DOHH2 (cell line): ENCODE measurements at regions not wholly inside any gene's neighbourhood (a gene's known extent, or its start where the extent isn't known, plus 50 kb on each side); places are given as distances from the start of the nearest gene placed in this dataset.

Experiments used
- H3F3A ChIP-seq: fragments of 200-600 bp; sonication (generic), shearing (Covaris generic); 2 replicates; pipeline ENCODE4 v1.6.0; 2016; ENCODE audit warnings: antibody characterized with exemption, mild to moderate bottlenecking; ENCODE audit not compliant: control insufficient read depth, insufficient read depth
- H3K27ac ChIP-seq: fragments of 200-600 bp; sonication (generic); 2 replicates; pipeline ENCODE4 v1.5.1; 2014; ENCODE audit warnings: low read depth, mild to moderate bottlenecking, low read length, moderate library complexity
- H3K27me3 ChIP-seq: fragments of 200-600 bp; sonication (generic); 2 replicates; pipeline ENCODE4 v1.6.1; 2014; ENCODE audit warnings: mild to moderate bottlenecking, low read length, mixed read lengths; ENCODE audit not compliant: control insufficient read depth
- H3K36me3 ChIP-seq: fragments of 200-600 bp; sonication (generic); 2 replicates; pipeline ENCODE4 v1.6.1; 2014; ENCODE audit warnings: mild to moderate bottlenecking, low read length, moderate library complexity, mixed read lengths; ENCODE audit not compliant: control insufficient read depth
- H3K4me1 ChIP-seq: fragments of 200-600 bp; sonication (generic); 2 replicates; pipeline ENCODE4 v1.6.1; 2014; ENCODE audit warnings: mild to moderate bottlenecking, low read length, mixed read lengths; ENCODE audit not compliant: control insufficient read depth
- H3K4me2 ChIP-seq: fragments of 200-600 bp; sonication (generic); 2 replicates; pipeline ENCODE4 v1.6.0; 2014; ENCODE audit warnings: mild to moderate bottlenecking, low read length, moderate library complexity
- H3K4me3 ChIP-seq: fragments of 200-600 bp; sonication (generic); 2 replicates; pipeline ENCODE4 v1.5.1; 2014; ENCODE audit warnings: mild to moderate bottlenecking, low read length, mixed read lengths
- H3K79me2 ChIP-seq: fragments of 200-600 bp; sonication (generic); 2 replicates; pipeline ENCODE4 v1.6.1; 2014; ENCODE audit warnings: mild to moderate bottlenecking, low read length, mixed read lengths; ENCODE audit not compliant: control insufficient read depth
- H3K9me2 ChIP-seq: fragments of 200-600 bp; sonication (generic); replicated peaks from 2 replicates; pipeline ENCODE4 v1.6.1; 2014; ENCODE audit warnings: mild to moderate bottlenecking, low read length, mixed read lengths; ENCODE audit not compliant: control insufficient read depth
- H3K9me3 ChIP-seq: fragments of 200-600 bp; sonication (generic); 2 replicates; pipeline ENCODE4 v1.6.1; 2014; ENCODE audit warnings: antibody characterized with exemption, low read length, mixed read lengths; ENCODE audit not compliant: control insufficient read depth, insufficient read depth
- H4K20me1 ChIP-seq: fragments of 200-600 bp; sonication (generic); 2 replicates; pipeline ENCODE4 v1.6.0; 2014; ENCODE audit warnings: low read depth, mild to moderate bottlenecking, antibody characterized with exemption, low read length, moderate library complexity; ENCODE audit not compliant: control insufficient read depth, insufficient read depth
- EZH2phosphoT487 ChIP-seq: fragments of 200-600 bp; sonication (generic); IDR thresholded peaks from 2 replicates; pipeline ENCODE4 v1.6.1; 2017; ENCODE audit warnings: borderline replicate concordance, mild to moderate bottlenecking, antibody characterized with exemption, low read length, moderate library complexity, mixed read lengths
- TF ChIP-seq, protein P1 (sequence below): fragments of 200-600 bp; sonication (generic); IDR thresholded peaks from one replicate; pipeline ENCODE4 v1.5.1; 2014; ENCODE audit warnings: antibody characterized with exemption, mild to moderate bottlenecking, low read depth, low read length; ENCODE audit not compliant: poor library complexity, severe bottlenecking

DNA sequence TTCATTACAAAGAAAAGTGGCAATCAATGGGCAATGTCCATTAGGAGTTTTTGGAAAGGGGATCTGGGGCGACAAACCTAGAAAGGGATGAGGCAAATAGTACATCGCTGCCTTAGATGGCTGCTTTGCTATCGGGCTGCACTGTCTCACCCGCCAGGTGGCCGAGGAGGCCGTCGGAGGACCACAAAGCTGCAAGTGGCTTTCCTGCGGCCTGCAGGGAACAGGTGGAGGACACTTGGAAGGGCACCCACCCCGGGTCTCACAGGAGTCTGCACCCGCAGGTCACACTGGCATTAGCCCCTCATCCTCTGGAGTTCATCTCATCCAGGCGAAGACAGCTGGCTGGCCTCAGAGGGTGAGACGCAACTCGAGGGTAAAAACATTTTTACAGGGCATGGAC, 1392.5 kb downstream of the AACS start:
- Histone ChIP-seq H3K27ac (no peak overlapping the region), H3K9me2 (no peaks in the 10 kb centered on the region), H3K9me3 (no peaks in the 10 kb centered on the region), H4K20me1 (no peaks in the 10 kb centered on the region), H3K79me2 (no peaks in the 10 kb centered on the region), H3F3A (no peaks in the 10 kb centered on the region), H3K4me1 (no peaks in the 10 kb centered on the region), H3K36me3 (no peaks in the 10 kb centered on the region), H3K4me3 (no peak overlapping the region), H3K4me2 (no peak overlapping the region), H3K27me3 (no peaks in the 10 kb centered on the region)
- TF ChIP-seq EZH2phosphoT487: no peak
- TF ChIP-seq, protein P1, sequence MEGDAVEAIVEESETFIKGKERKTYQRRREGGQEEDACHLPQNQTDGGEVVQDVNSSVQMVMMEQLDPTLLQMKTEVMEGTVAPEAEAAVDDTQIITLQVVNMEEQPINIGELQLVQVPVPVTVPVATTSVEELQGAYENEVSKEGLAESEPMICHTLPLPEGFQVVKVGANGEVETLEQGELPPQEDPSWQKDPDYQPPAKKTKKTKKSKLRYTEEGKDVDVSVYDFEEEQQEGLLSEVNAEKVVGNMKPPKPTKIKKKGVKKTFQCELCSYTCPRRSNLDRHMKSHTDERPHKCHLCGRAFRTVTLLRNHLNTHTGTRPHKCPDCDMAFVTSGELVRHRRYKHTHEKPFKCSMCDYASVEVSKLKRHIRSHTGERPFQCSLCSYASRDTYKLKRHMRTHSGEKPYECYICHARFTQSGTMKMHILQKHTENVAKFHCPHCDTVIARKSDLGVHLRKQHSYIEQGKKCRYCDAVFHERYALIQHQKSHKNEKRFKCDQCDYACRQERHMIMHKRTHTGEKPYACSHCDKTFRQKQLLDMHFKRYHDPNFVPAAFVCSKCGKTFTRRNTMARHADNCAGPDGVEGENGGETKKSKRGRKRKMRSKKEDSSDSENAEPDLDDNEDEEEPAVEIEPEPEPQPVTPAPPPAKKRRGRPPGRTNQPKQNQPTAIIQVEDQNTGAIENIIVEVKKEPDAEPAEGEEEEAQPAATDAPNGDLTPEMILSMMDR: no peak

DNA sequence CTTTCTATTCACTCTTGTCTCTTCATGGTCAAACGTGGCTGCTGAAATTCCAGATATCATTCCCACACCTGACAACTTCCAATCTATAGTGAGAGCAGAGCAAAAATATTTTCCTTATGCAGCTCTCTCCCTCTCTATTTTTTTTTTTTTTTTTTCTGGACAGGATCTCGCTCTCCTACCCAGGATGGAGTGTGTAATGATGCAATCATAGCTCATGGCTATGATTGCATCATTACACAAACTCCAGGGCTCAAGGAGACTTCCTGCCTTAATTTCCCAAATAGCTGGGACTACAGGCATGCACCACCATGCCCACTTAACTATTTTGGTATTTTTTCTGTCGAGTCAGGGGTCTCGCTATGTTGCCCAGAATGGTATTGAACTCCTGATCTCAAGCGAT, 1398.9 kb downstream of the AACS start:
- Histone ChIP-seq H3F3A (no peaks in the 10 kb centered on the region), H3K9me3 (no peaks in the 10 kb centered on the region), H3K4me3 (no peak overlapping the region), H3K4me1 (no peaks in the 10 kb centered on the region), H4K20me1 (no peaks in the 10 kb centered on the region), H3K9me2 (no peaks in the 10 kb centered on the region), H3K4me2 (no peak overlapping the region), H3K27me3 (no peaks in the 10 kb centered on the region), H3K79me2 (no peaks in the 10 kb centered on the region), H3K27ac (no peak overlapping the region), H3K36me3 (no peaks in the 10 kb centered on the region)
- no peak for TF ChIP-seq EZH2phosphoT487
- TF ChIP-seq, protein P1: no peak

DNA sequence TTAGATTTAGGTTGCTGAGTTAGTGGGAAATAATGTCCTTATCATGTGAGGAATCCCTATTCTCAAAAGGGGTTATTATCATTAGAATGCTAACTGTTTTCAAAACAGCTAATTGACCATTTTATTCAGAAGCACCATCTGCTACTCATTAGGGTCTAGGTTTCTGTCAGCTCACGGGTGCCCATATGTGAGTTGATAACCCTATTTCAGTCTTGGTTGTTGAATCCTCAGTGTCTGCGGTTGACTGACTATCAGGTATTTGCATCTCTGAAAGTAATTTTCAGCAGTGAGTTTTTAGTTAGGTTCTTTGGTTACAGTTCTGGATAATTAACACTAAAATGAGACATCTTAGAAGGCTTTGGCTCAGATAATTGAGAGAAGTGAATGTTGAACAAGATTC, 1404.0 kb downstream of the AACS start:
- TF ChIP-seq, protein P1: no peak
- TF ChIP-seq EZH2phosphoT487: no peak
- Histone ChIP-seq H3K27ac (no peak overlapping the region), H3K79me2 (no peaks in the 10 kb centered on the region), H3K27me3 (no peaks in the 10 kb centered on the region), H3K4me1 (no peaks in the 10 kb centered on the region), H3K4me2 (no peak overlapping the region), H3K4me3 (no peak overlapping the region), H3K9me2 (no peaks in the 10 kb centered on the region), H3K36me3 (no peaks in the 10 kb centered on the region), H3F3A (no peaks in the 10 kb centered on the region), H4K20me1 (no peaks in the 10 kb centered on the region), H3K9me3 (peaks cover 3% of the 10 kb centered on the region; the same call in 1 of the 2 replicates)

DNA sequence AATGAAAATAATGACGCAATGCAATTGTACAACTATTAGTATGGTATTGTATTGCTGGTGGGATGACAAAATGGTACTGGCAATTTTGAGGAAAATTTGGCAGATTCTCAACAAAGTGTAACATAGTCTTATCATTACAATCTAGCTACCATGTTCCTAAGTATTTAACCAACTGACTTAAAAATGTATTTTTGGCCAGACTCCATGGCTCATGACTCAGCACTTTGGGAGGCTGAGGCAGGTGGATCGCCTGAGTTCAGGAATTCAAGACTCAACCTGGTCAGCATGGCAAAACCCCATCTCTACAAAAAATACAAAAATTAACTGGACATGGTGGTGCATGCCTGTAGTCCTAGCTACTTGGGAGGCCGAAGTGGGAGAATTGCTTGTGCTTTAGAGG, 1409.5 kb downstream of the AACS start:
- Histone ChIP-seq H3K4me2 (no peak overlapping the region), H3K79me2 (no peaks in the 10 kb centered on the region), H3K4me3 (no peak overlapping the region)

More for the DNA sequence above, 1409.5 kb downstream of the AACS start:
- H4K20me1 ChIP-seq: no peaks in the 10 kb centered on the region
- peaks cover 4% of the 10 kb centered on the region; the same call in 1 of the 2 replicates for H3K9me3 ChIP-seq
- no peaks in the 10 kb centered on the region for H3K4me1 ChIP-seq
- H3F3A ChIP-seq: no peaks in the 10 kb centered on the region
- no peak overlapping the region for H3K27ac ChIP-seq
- TF ChIP-seq, protein P1: no peak
- TF ChIP-seq EZH2phosphoT487: no peak
- H3K27me3 ChIP-seq: no peaks in the 10 kb centered on the region
- H3K9me2 ChIP-seq: no peaks in the 10 kb centered on the region
- H3K36me3 ChIP-seq: no peaks in the 10 kb centered on the region
